A549 (cell line): ENCODE measurements at regions not wholly inside any gene's neighbourhood (a gene's known extent, or its start where the extent isn't known, plus 50 kb on each side); places are given as distances from the start of the nearest gene placed in this dataset.

Experiments used
- ATAC-seq, 2 experiments: fragments of 200-7000 bp in 1 of 2; fragments of >200 bp in 1 of 2; cut with Nextera tagmentation in 1 of 2; cut with Tn5 transposase in 1 of 2; 3 replicates each; pipeline versions ENCODE4 v1.8.0 to v1.9.1; 2018 to 2020; ENCODE audit warnings: mild to moderate bottlenecking in 1 of 2, moderate library complexity in 1 of 2
- CTCF ChIA-PET: fragments of 300-600 bp; sonication (Branson Sonifier 250); formaldehyde crosslinking; extraction: SDS; loops from one replicate; lab custom pipeline; 2021; ENCODE audit warnings: antibody characterized with exemption, inconsistent platforms; lab: Yijun Ruan, JAX
- POLR2A ChIA-PET: fragments of 350-600 bp; formaldehyde crosslinking; extraction: SDS; loops from one replicate; lab custom pipeline; 2021; ENCODE audit warnings: antibody characterized with exemption, inconsistent platforms; lab: Yijun Ruan, JAX
- DNase-seq, 2 experiments: peaks; one replicate each; pipeline versions ENCODE4 v3.0.0 to v3.0.0-alpha.2; 2011 to 2016; ENCODE audit warnings: low read depth in 1 of 2, low spot score in 1 of 2
- FAIRE-seq: peaks from 2 replicates; lab custom pipeline; 2011; peaks lifted over from hg19 to GRCh38; lab: Jason Lieb, UNC
- H3K27ac ChIP-seq, 2 experiments: fragments of >200 bp; sonication (Bioruptor Twin); formaldehyde crosslinking; 3 replicates each; pipeline ENCODE4 v1.5.1; 2016 to 2017
- H3K4me1 ChIP-seq: fragments of >200 bp; sonication (Bioruptor Twin); formaldehyde crosslinking; 3 replicates; pipeline ENCODE4 v1.6.1; 2016
- H3K4me2 ChIP-seq: fragments of >200 bp; sonication (Bioruptor Twin); formaldehyde crosslinking; 3 replicates; pipeline ENCODE4 v1.6.1; 2016
- H3K4me3 ChIP-seq: fragments of >200 bp; sonication (Bioruptor Twin); formaldehyde crosslinking; 3 replicates; pipeline ENCODE4 v1.5.1; 2016
- H3K9me3 ChIP-seq: fragments of >200 bp; sonication (Bioruptor Twin); formaldehyde crosslinking; 3 replicates; pipeline ENCODE4 v1.6.1; 2016
- BCL3 ChIP-seq: fragments of >200 bp; sonication (Bioruptor Twin); formaldehyde crosslinking; IDR thresholded peaks from 3 replicates; pipeline ENCODE4 v1.6.1; 2016
- CBX8 ChIP-seq: fragments of 200-600 bp; sonication (generic); IDR thresholded peaks from 2 replicates; pipeline ENCODE4 v1.6.1; 2016
- CHD4 ChIP-seq: fragments of 200-600 bp; sonication (generic); IDR thresholded peaks from 2 replicates; pipeline ENCODE4 v1.6.1; 2016; ENCODE audit warnings: antibody characterized with exemption, mild to moderate bottlenecking, borderline replicate concordance
- EHF ChIP-seq: fragments of 250-450 bp; sonication (Bioruptor Pico); IDR thresholded peaks from 2 replicates; pipeline ENCODE4 v1.5.0; 2020; ENCODE audit warnings: mild to moderate bottlenecking
- EP300 ChIP-seq, 2 experiments: fragments of >200 bp; sonication (Bioruptor Twin); formaldehyde crosslinking; IDR thresholded peaks; 2 replicates in 1 of 2; 3 replicates in 1 of 2; pipeline ENCODE4 v1.6.1; 2016 to 2017
- ESRRA ChIP-seq: fragments of 150-350 bp; IDR thresholded peaks from 2 replicates; pipeline ENCODE4 v1.6.1; 2014; ENCODE audit warnings: mild to moderate bottlenecking, low read length, borderline replicate concordance
- FOSL2 ChIP-seq, 2 experiments: fragments of 450-650 bp in 1 of 2; fragments of >200 bp in 1 of 2; sonication (Bioruptor Twin) in 1 of 2; formaldehyde crosslinking; IDR thresholded peaks; 2 replicates each; pipeline versions ENCODE4 v1.5.0 to v1.6.1; 2016 to 2020; ENCODE audit warnings: mild to moderate bottlenecking in 1 of 2, moderate library complexity in 1 of 2
- FOXS1 ChIP-seq: fragments of 250-450 bp; sonication (Bioruptor Pico); IDR thresholded peaks from 2 replicates; pipeline ENCODE4 v1.5.0; 2020; ENCODE audit warnings: mild to moderate bottlenecking, moderate library complexity
- GATA3 ChIP-seq: IDR thresholded peaks from 2 replicates; pipeline ENCODE4 v1.6.1; 2012; ENCODE audit warnings: borderline replicate concordance
- NPAS2 ChIP-seq: fragments of 250-450 bp; sonication (Bioruptor Pico); IDR thresholded peaks from 2 replicates; pipeline ENCODE4 v1.8.0; 2022; ENCODE audit warnings: mild to moderate bottlenecking, moderate library complexity, borderline replicate concordance
- NR3C1 ChIP-seq: fragments of >200 bp; sonication (Bioruptor Twin); formaldehyde crosslinking; IDR thresholded peaks from 3 replicates; pipeline ENCODE4 v1.6.1; 2017
- POLR2A ChIP-seq: IDR thresholded peaks from 2 replicates; pipeline ENCODE4 v1.6.1; 2012; ENCODE audit warnings: mild to moderate bottlenecking, low read length
- POLR2AphosphoS2 ChIP-seq: conservative IDR thresholded peaks from 2 replicates; pipeline ENCODE4 v1.6.1; 2012; ENCODE audit warnings: low read length, improper control_type of control experiment, inconsistent platforms
- RAD21 ChIP-seq, 2 experiments: fragments of >200 bp in 1 of 2; sonication (Bioruptor Twin) in 1 of 2; formaldehyde crosslinking in 1 of 2; IDR thresholded peaks in 1 of 2; conservative IDR thresholded peaks in 1 of 2; 2 replicates in 1 of 2; 3 replicates in 1 of 2; pipeline ENCODE4 v1.6.1; 2012 to 2018; ENCODE audit warnings: inconsistent platforms in 1 of 2
- RCOR1 ChIP-seq: fragments of 150-350 bp; IDR thresholded peaks from 2 replicates; pipeline ENCODE4 v1.6.1; 2014; ENCODE audit warnings: antibody characterized with exemption, low read length, low read depth
- SMC3 ChIP-seq: fragments of >200 bp; sonication (Bioruptor Twin); formaldehyde crosslinking; IDR thresholded peaks from 3 replicates; pipeline ENCODE4 v1.6.1; 2018; ENCODE audit warnings: inconsistent platforms
- TFCP2L1 ChIP-seq: fragments of 250-450 bp; sonication (Bioruptor Pico); IDR thresholded peaks from 2 replicates; pipeline ENCODE4 v1.5.0; 2021; ENCODE audit warnings: mild to moderate bottlenecking
- TP53 ChIP-seq: fragments of 250-450 bp; sonication (Bioruptor Pico); IDR thresholded peaks from 2 replicates; pipeline ENCODE4 v1.5.0; 2021; ENCODE audit warnings: mild to moderate bottlenecking, moderate library complexity
- USF2 ChIP-seq: fragments of 450-650 bp; IDR thresholded peaks from 2 replicates; pipeline ENCODE4 v1.6.1; 2014; ENCODE audit warnings: antibody characterized with exemption
- ZC3H11A ChIP-seq: fragments of 450-650 bp; IDR thresholded peaks from 2 replicates; pipeline ENCODE4 v1.6.1; 2014; ENCODE audit warnings: antibody characterized with exemption, mild to moderate bottlenecking
- ZFP36 ChIP-seq: fragments of 450-650 bp; IDR thresholded peaks from 2 replicates; pipeline ENCODE4 v1.6.1; 2014; ENCODE audit warnings: borderline replicate concordance; ENCODE audit not compliant: partially characterized antibody
- WGBS: methylation state at CpG from one replicate; pipeline ENCODE4 v1.1.6; 2017; ENCODE audit errors: missing lambda C conversion rate; 5-methylcytosine and 5-hydroxymethylcytosine counted together
- TF ChIP-seq, protein P1 (sequence below): IDR thresholded peaks from 2 replicates; pipeline ENCODE4 v1.6.1; 2012
- TF ChIP-seq, protein P2 (sequence below): IDR thresholded peaks from 2 replicates; pipeline ENCODE4 v1.6.1; 2012; ENCODE audit warnings: low read depth, borderline replicate concordance
- TF ChIP-seq, protein P3 (sequence below): fragments of >200 bp; sonication (Bioruptor Twin); formaldehyde crosslinking; IDR thresholded peaks from 2 replicates; pipeline ENCODE4 v1.6.1; 2016

DNA sequence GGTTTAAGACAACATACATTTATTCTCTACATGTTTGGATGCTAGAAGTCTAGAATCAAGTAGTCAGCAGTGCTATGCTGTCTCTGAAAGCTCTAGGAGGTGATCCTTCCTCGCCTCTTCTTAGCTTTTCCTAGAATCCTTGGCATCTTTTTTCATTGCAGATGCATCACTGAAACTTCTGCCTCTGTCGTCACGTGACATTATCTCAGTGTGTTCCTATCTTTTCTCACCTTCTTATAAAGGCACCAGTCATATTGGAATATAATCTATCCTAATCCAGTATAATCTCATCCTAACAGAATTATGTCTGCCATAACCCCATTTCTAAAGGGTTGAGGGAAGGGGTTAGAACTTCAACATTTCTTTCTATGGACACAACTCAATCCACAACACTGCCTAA is 851.2 kb upstream of the CRIM1 start:
- DNase-seq, result no peak
- 9% methylated on average over 3 of the region's 3 CpGs for WGBS
- Histone ChIP-seq H3K4me1 (no peaks in the 10 kb centered on the region), H3K4me2 (no peak overlapping the region), H3K9me3 (no peaks in the 10 kb centered on the region), H3K4me3 (no peak overlapping the region), H3K27ac (no peak overlapping the region)
- ChIA-PET CTCF (no interaction called here), POLR2A (no interaction called here)
- no peak for FAIRE-seq
- peak; percentile 27 for TF ChIP-seq USF2
- no peak for TF ChIP-seq EHF (CRISPR knock-in tag)
- no peak for ATAC-seq

DNA sequence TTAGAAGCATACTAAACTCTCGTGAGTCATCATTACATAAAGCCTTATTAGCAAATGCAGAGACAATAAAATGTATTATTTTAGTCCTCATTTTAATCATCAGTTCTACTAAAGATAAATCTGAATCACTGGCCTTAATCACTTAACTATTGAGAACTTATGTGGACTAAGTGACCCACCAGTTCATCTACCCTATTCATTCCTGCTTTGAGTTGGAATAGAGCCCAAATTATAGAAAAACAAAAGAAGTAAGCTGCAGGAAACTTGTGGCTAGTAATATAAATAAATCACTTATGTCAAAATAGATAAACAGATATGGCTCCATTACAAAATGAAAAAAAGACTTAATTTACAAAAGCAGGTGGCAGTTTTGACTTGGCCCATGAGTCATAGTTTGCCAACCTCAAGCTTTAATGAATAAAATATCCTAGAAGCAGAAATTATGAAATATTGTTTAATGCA is 851.8 kb upstream of the CRIM1 start:
- no peak overlapping the region for H3K4me2 ChIP-seq
- no peak overlapping the region for H3K4me3 ChIP-seq
- FAIRE-seq, result no peak
- 4% methylated on average over 1 of the region's 1 CpG for WGBS
- ChIA-PET POLR2A (no interaction called here), CTCF (no interaction called here)
- no peaks in the 10 kb centered on the region for H3K9me3 ChIP-seq
- no peak for DNase-seq
- TF ChIP-seq NPAS2 (CRISPR knock-in tag), result no peak
- no peak for TF ChIP-seq ESRRA
- no peak for TF ChIP-seq ZFP36
- TF ChIP-seq, protein P1, sequence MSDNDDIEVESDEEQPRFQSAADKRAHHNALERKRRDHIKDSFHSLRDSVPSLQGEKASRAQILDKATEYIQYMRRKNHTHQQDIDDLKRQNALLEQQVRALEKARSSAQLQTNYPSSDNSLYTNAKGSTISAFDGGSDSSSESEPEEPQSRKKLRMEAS, result no peak
- no peak for TF ChIP-seq POLR2AphosphoS2
- TF ChIP-seq POLR2A, result no peak
- TF ChIP-seq RAD21 (conservative IDR thresholded peaks at IDR 0.05 in 1 of 2, IDR thresholded peaks at IDR 0.05 in 1 of 2), result no peak
- TF ChIP-seq, protein P2, sequence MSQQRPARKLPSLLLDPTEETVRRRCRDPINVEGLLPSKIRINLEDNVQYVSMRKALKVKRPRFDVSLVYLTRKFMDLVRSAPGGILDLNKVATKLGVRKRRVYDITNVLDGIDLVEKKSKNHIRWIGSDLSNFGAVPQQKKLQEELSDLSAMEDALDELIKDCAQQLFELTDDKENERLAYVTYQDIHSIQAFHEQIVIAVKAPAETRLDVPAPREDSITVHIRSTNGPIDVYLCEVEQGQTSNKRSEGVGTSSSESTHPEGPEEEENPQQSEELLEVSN, result no peak
- TF ChIP-seq GATA3, result no peak
- no peak for TF ChIP-seq BCL3
- no peak for TF ChIP-seq EP300 (IDR thresholded peaks at IDR 0.05)
- TF ChIP-seq, protein P3, sequence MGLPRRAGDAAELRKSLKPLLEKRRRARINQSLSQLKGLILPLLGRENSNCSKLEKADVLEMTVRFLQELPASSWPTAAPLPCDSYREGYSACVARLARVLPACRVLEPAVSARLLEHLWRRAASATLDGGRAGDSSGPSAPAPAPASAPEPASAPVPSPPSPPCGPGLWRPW, result no peak
- TF ChIP-seq CBX8, result no peak
- no peak for TF ChIP-seq SMC3
- TF ChIP-seq ZC3H11A, result no peak
- ATAC-seq, result no peak
- H3K4me1 ChIP-seq, result no peaks in the 10 kb centered on the region
- no peak overlapping the region for H3K27ac ChIP-seq

DNA sequence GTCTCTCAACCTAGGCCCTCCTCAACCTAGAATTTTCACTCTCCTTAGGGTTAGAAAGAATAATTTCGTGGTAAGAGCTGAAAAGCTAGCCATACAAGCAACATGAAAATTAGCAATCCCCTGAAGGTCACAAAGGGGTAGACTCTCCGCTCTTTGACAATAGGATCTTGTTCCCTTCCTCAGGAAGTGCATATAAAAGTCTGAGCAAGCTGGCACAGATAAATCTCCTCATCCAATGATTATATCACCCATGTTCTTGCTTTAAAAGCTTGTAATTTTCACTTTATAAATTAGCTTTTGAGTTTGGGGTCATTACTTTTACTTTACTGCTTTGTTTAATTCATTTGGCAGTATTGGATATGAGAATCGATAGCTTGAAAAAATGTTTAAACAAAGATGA is 852.3 kb upstream of the CRIM1 start:
- WGBS, result 19% methylated on average over 3 of the region's 3 CpGs
- no peak overlapping the region for H3K4me3 ChIP-seq
- H3K4me1 ChIP-seq, result no peaks in the 10 kb centered on the region
- H3K27ac ChIP-seq, result no peak overlapping the region
- no peaks in the 10 kb centered on the region for H3K9me3 ChIP-seq
- TF ChIP-seq NR3C1, result no peak
- TF ChIP-seq RAD21 (conservative IDR thresholded peaks at IDR 0.05 in 1 of 2, IDR thresholded peaks at IDR 0.05 in 1 of 2), result no peak
- TF ChIP-seq TFCP2L1 (CRISPR knock-in tag), result no peak
- no peak for FAIRE-seq
- no peak for DNase-seq
- no peak for ATAC-seq
- no peak overlapping the region for H3K4me2 ChIP-seq
- ChIA-PET CTCF (no interaction called here), POLR2A (no interaction called here)

GRCh38 chr2:35501076-35501475 is 854.5 kb upstream of the CRIM1 start:
- FAIRE-seq (no peak), ATAC-seq (no peak)
- POLR2A ChIA-PET, result no interaction called here
- no peak overlapping the region for H3K4me3 ChIP-seq
- WGBS, result 56% methylated on average over 6 of the region's 6 CpGs
- CTCF ChIA-PET, result interaction anchor here (1.0 kb wide), 1 partner anchor 10 kb away, joined by 7 read pairs; no protein-coding TSS in a partner anchor
- no peak for TF ChIP-seq FOXS1 (CRISPR knock-in tag)
- no peak for TF ChIP-seq CHD4
- no peak for TF ChIP-seq TP53 (CRISPR knock-in tag)
- TF ChIP-seq, protein P3, result no peak
- no peak for TF ChIP-seq FOSL2 (IDR thresholded peaks at IDR 0.05)
- TF ChIP-seq FOSL2 (CRISPR knock-in tag; IDR thresholded peaks at IDR 0.05), result peak; percentile 63
- no peak for TF ChIP-seq RCOR1
- TF ChIP-seq, all 56 proteins: peak for 1
- Histone ChIP-seq H3K4me2 (no peak overlapping the region), H3K9me3 (no peaks in the 10 kb centered on the region), H3K27ac (no peak overlapping the region), H3K4me1 (no peaks in the 10 kb centered on the region)
- DNase-seq, result no peak
